ENCODE measurements at regions not wholly inside any gene's neighbourhood (a gene's known extent, or its start where the extent isn't known, plus 50 kb on each side); places are given as distances from the start of the nearest gene placed in this dataset.

- CTCF ChIA-PET = interaction anchor here (0.6 to 0.9 kb wide), 2 partner anchors 17 to 284 kb away, joined by 3 read pairs; no protein-coding TSS in a partner anchor
- DNase-seq (ENCODE audit: extremely low spot score) = no peak
- TF ChIP-seq CTCF (IDR thresholded peaks at IDR 0.05; ENCODE audit: control extremely low read depth, extremely low read depth, low read depth, missing control alignments) = no peak
- POLR2A ChIA-PET = no interaction called here
Measured at GRCh38 chr5:143914756-143915155, 102.8 kb downstream of the HMHB1 start.

- DNase-seq (ENCODE audit: extremely low spot score) = no peak
- ChIA-PET POLR2A (no interaction called here), CTCF (interaction anchor here (1.1 to 2.2 kb wide), 2 partner anchors 14 to 91 kb away, joined by 3 to 6 read pairs; no protein-coding TSS in a partner anchor)
- no peak for TF ChIP-seq CTCF (IDR thresholded peaks at IDR 0.05; ENCODE audit: control extremely low read depth, extremely low read depth, low read depth, missing control alignments)
Measured at GRCh38 chr5:143916451-143916850, 104.5 kb downstream of the HMHB1 start.

- ChIA-PET POLR2A (no interaction called here), CTCF (no interaction called here)
- no peak for DNase-seq (ENCODE audit: extremely low spot score)
- TF ChIP-seq CTCF (IDR thresholded peaks at IDR 0.05; ENCODE audit: control extremely low read depth, extremely low read depth, low read depth, missing control alignments) = no peak
Measured at GRCh38 chr5:143918961-143919360, 107.0 kb downstream of the HMHB1 start.

- CTCF ChIA-PET = interaction anchor here (1.5 kb wide), 1 partner anchor 10 kb away, joined by 3 read pairs; no protein-coding TSS in a partner anchor
- POLR2A ChIA-PET = no interaction called here
- no peak for TF ChIP-seq CTCF (IDR thresholded peaks at IDR 0.05; ENCODE audit: control extremely low read depth, extremely low read depth, low read depth, missing control alignments)
- no peak for DNase-seq (ENCODE audit: extremely low spot score)
Measured at GRCh38 chr5:143920772-143921171, 108.8 kb downstream of the HMHB1 start.

- TF ChIP-seq CTCF (IDR thresholded peaks at IDR 0.05; ENCODE audit: control extremely low read depth, extremely low read depth, low read depth, missing control alignments) = no peak
- ChIA-PET POLR2A (no interaction called here), CTCF (interaction anchor here (0.9 to 1.5 kb wide), 4 partner anchors 9 to 46 kb away, joined by 3 to 4 read pairs (median 3); no protein-coding TSS in a partner anchor)
- no peak for DNase-seq (ENCODE audit: extremely low spot score)
Measured at GRCh38 chr5:143921525-143922311, 109.8 kb downstream of the HMHB1 start.

- TF ChIP-seq CTCF (IDR thresholded peaks at IDR 0.05; ENCODE audit: control extremely low read depth, extremely low read depth, low read depth, missing control alignments) = no peak
- CTCF ChIA-PET = interaction anchor here (0.9 to 1.5 kb wide), 3 partner anchors 32 to 98 kb away, joined by 3 read pairs; no protein-coding TSS in a partner anchor
- no peak for DNase-seq (ENCODE audit: extremely low spot score)
- POLR2A ChIA-PET = no interaction called here
Measured at GRCh38 chr5:143922718-143923117, 110.8 kb downstream of the HMHB1 start.

Data from GM10248 (cell line).